Esophagus muscularis mucosa (tissue), 4 donors: ENCODE measurements at regions not wholly inside any gene's neighbourhood (a gene's known extent, or its start where the extent isn't known, plus 50 kb on each side); places are given as distances from the start of the nearest gene placed in this dataset.

Source experiments
- EP300 ChIP-seq: sonication (generic); formaldehyde crosslinking; IDR thresholded peaks from one replicate; pipeline ENCODE4 v1.6.1; 2017; ENCODE audit warnings: antibody characterized with exemption
- POLR2A ChIP-seq: fragments of 450-650 bp; IDR thresholded peaks from one replicate; pipeline ENCODE4 v1.6.1; 2017; ENCODE audit warnings: antibody characterized with exemption, moderate library complexity, mild to moderate bottlenecking, low read depth
- POLR2AphosphoS5 ChIP-seq, 2 donors: sonication (generic); formaldehyde crosslinking; IDR thresholded peaks; one replicate each; pipeline ENCODE4 v1.6.1; 2017; ENCODE audit warnings: antibody characterized with exemption in 2 of 2
- TF ChIP-seq, protein P1 (sequence below), 3 experiments: fragments of 200-600 bp in 2 of 3; fragments of 450-650 bp in 1 of 3; sonication (generic) in 2 of 3; IDR thresholded peaks; one replicate each; pipeline ENCODE4 v1.5.1; 2017 to 2019; ENCODE audit warnings: antibody characterized with exemption in 3 of 3, mild to moderate bottlenecking in 2 of 3, moderate library complexity in 1 of 3

DNA sequence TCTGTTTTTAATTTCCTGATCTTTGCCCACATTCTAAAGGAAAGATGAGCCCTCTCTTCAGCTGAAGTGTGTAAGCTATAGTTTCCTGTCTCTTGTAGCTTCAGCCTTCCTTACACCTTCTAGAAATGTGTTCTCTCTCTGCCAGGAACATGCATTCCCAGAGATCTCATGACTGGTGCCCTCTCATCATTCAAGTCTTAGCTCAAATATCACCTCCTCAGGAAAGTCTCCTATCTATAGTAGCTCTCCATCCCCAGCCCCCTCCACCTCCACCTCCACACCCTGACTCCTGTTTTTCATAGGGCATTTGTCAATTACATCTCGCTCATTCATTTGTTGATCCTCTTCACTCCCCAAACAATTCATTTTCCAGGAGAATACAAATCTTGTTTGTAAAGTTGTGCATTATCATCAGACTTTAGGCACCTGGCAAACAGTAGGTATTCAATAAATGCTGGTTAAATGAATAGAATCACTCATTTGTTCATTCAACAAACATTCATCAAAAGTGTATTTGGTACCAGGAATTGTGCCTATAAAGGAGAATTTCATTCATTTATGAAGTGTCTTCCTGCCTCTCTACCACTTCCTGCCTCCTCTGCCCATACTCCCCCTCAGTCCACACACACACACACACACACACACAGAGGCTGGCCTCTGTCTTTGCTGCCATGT lies 160.3 kb downstream of the BBOX1 start:
- TF ChIP-seq, protein P1, sequence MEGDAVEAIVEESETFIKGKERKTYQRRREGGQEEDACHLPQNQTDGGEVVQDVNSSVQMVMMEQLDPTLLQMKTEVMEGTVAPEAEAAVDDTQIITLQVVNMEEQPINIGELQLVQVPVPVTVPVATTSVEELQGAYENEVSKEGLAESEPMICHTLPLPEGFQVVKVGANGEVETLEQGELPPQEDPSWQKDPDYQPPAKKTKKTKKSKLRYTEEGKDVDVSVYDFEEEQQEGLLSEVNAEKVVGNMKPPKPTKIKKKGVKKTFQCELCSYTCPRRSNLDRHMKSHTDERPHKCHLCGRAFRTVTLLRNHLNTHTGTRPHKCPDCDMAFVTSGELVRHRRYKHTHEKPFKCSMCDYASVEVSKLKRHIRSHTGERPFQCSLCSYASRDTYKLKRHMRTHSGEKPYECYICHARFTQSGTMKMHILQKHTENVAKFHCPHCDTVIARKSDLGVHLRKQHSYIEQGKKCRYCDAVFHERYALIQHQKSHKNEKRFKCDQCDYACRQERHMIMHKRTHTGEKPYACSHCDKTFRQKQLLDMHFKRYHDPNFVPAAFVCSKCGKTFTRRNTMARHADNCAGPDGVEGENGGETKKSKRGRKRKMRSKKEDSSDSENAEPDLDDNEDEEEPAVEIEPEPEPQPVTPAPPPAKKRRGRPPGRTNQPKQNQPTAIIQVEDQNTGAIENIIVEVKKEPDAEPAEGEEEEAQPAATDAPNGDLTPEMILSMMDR (IDR thresholded peaks at IDR 0.05): no peak
- TF ChIP-seq POLR2AphosphoS5 (IDR thresholded peaks at IDR 0.05) (no peak), EP300 (no peak), POLR2A (no peak)
